Posterior vena cava (tissue), 2 donors: ENCODE measurements at regions not wholly inside any gene's neighbourhood (a gene's known extent, or its start where the extent isn't known, plus 50 kb on each side); places are given as distances from the start of the nearest gene placed in this dataset.
"Not testable (repeated sequence)": the region's sequence is repeated elsewhere in the genome, so short reads cannot be mapped to it uniquely, and the experiment has no call there.

Source experiments
- DNase-seq: peaks from one replicate; pipeline ENCODE4 v3.0.0-alpha.2; 2020; ENCODE audit warnings: low spot score
- intact Hi-C, 2 donors: fragments of 100-400 bp; cut with DNase I; formaldehyde crosslinking; loops; one replicate each; pipeline versions ENCODE4 v1.14.1 to v1.14.2; 2022 to 2023
- donor health status: DM: yes; HTN: yes; CAD: no.
- donor health status: DM: yes; HTN: yes; CAD: no.

GRCh38 chr2:4214444-4215205 is 511.2 kb downstream of the DCDC2C start:
- DNase-seq: no peak
- intact Hi-C loops: no loop called here

- intact Hi-C loops: no loop called here
Observed at GRCh38 chr2:4217737-4218136, 514.4 kb downstream of the DCDC2C start.

GRCh38 chr2:4219101-4219500 is 515.7 kb downstream of the DCDC2C start:
- no peak for DNase-seq
- intact Hi-C loops: no loop called here

More at GRCh38 chr2:4217737-4218136, 514.4 kb downstream of the DCDC2C start:
- DNase-seq: no peak

- intact Hi-C loops: no loop called here
- no peak for DNase-seq
Observed at GRCh38 chr2:4219571-4219970, 516.2 kb downstream of the DCDC2C start.

GRCh38 chr2:4221434-4221833 is 518.1 kb downstream of the DCDC2C start:
- intact Hi-C loops: no loop called here
- no peak for DNase-seq

GRCh38 chr2:4221845-4222244 is 518.5 kb downstream of the DCDC2C start:
- intact Hi-C loops: no loop called here
- DNase-seq: no peak

GRCh38 chr2:4244422-4244821 is 541.0 kb downstream of the DCDC2C start:
- DNase-seq, intact Hi-C loops: not testable (repeated sequence)

- no peak for DNase-seq
- intact Hi-C loops: no loop called here
Observed at GRCh38 chr2:4246364-4247131, 543.2 kb downstream of the DCDC2C start.

- DNase-seq: no peak
- intact Hi-C loops: no loop called here
Observed at GRCh38 chr2:4247791-4248190, 544.4 kb downstream of the DCDC2C start.

- intact Hi-C loops: no loop called here
Observed at GRCh38 chr2:4255491-4255890, 552.1 kb downstream of the DCDC2C start.

GRCh38 chr2:4256351-4256750 is 553.0 kb downstream of the DCDC2C start:
- no peak for DNase-seq
- intact Hi-C loops: no loop called here

More at GRCh38 chr2:4255491-4255890, 552.1 kb downstream of the DCDC2C start:
- no peak for DNase-seq

- intact Hi-C loops: no loop called here
- DNase-seq: no peak
Observed at GRCh38 chr2:4258563-4258962, 555.2 kb downstream of the DCDC2C start.

- intact Hi-C loops: no loop called here
- DNase-seq: no peak
Observed at GRCh38 chr2:4265936-4266335, 562.6 kb downstream of the DCDC2C start.

GRCh38 chr2:4269885-4270284 is 566.5 kb downstream of the DCDC2C start:
- DNase-seq: no peak
- intact Hi-C loops: no loop called here

- intact Hi-C loops: no loop called here
- DNase-seq: no peak
Observed at GRCh38 chr2:4272261-4272858, 569.0 kb downstream of the DCDC2C start.

- no peak for DNase-seq
Observed at GRCh38 chr2:4278392-4278791, 575.0 kb downstream of the DCDC2C start.

GRCh38 chr2:4279431-4279830 is 576.1 kb downstream of the DCDC2C start:
- intact Hi-C loops: no loop called here
- no peak for DNase-seq

More at GRCh38 chr2:4278392-4278791, 575.0 kb downstream of the DCDC2C start:
- intact Hi-C loops: no loop called here

GRCh38 chr2:4291430-4291829 is 588.1 kb downstream of the DCDC2C start:
- intact Hi-C loops: no loop called here
- no peak for DNase-seq

- DNase-seq: no peak
- intact Hi-C loops: no loop called here
Observed at GRCh38 chr2:4295680-4296079, 592.3 kb downstream of the DCDC2C start.

- no peak for DNase-seq
- intact Hi-C loops: no loop called here
Observed at GRCh38 chr2:4300616-4301015, 597.2 kb downstream of the DCDC2C start.
